RWPE1 (cell line): ENCODE measurements at regions not wholly inside any gene's neighbourhood (a gene's known extent, or its start where the extent isn't known, plus 50 kb on each side); places are given as distances from the start of the nearest gene placed in this dataset.

Experiments used
- CTCF ChIA-PET: fragments of 350-600 bp; sonication (Branson Sonifier 250); formaldehyde crosslinking; extraction: SDS; loops from one replicate; lab custom pipeline; 2021; lab: Yijun Ruan, JAX
- POLR2A ChIA-PET: fragments of 400-600 bp; formaldehyde crosslinking; extraction: SDS; loops from one replicate; lab custom pipeline; 2020; ENCODE audit warnings: antibody characterized with exemption; ENCODE audit not compliant: low non-redundant PET; lab: Yijun Ruan, JAX
- DNase-seq: peaks from one replicate; pipeline ENCODE4 v3.0.0; 2012; ENCODE audit warnings: low spot score
- H3K27ac ChIP-seq: fragments of 450-650 bp; 2 replicates; pipeline ENCODE4 v1.5.1; 2017
- CTCF ChIP-seq: fragments of 450-650 bp; conservative IDR thresholded peaks from 2 replicates; pipeline ENCODE4 v1.5.1; 2017; ENCODE audit warnings: low read depth, mild to moderate bottlenecking

- CTCF ChIA-PET: interaction anchor here (0.6 kb wide), 1 partner anchor 337 kb away, joined by 4 read pairs; no protein-coding TSS in a partner anchor
- no peak overlapping the region for H3K27ac ChIP-seq
- POLR2A ChIA-PET: no interaction called here
- no peak for DNase-seq
- no peak for TF ChIP-seq CTCF
Measured at GRCh38 chr2:9712263-9712662, 81.5 kb upstream of the YWHAQ start.

GRCh38 chr2:9714630-9715214, 83.9 kb upstream of the YWHAQ start:
- TF ChIP-seq CTCF: no peak
- no peak overlapping the region for H3K27ac ChIP-seq
- CTCF ChIA-PET: interaction anchor here (0.7 kb wide), 1 partner anchor 21 kb away, joined by 4 read pairs; no protein-coding TSS in a partner anchor
- no peak for DNase-seq
- POLR2A ChIA-PET: no interaction called here

- ChIA-PET POLR2A (no interaction called here), CTCF (interaction anchor here (0.7 kb wide), 1 partner anchor 21 kb away, joined by 4 read pairs; no protein-coding TSS in a partner anchor)
- H3K27ac ChIP-seq: no peak overlapping the region
- no peak for DNase-seq
- no peak for TF ChIP-seq CTCF
Measured at GRCh38 chr2:9715238-9715637, 84.4 kb upstream of the YWHAQ start.

- no peak for TF ChIP-seq CTCF
- no peak overlapping the region for H3K27ac ChIP-seq
- DNase-seq: no peak
- ChIA-PET POLR2A (no interaction called here), CTCF (no interaction called here)
Measured at GRCh38 chr2:9717886-9718451, 87.2 kb upstream of the YWHAQ start.

GRCh38 chr2:9720352-9721093, 89.7 kb upstream of the YWHAQ start:
- no peak overlapping the region for H3K27ac ChIP-seq
- no peak for TF ChIP-seq CTCF
- ChIA-PET CTCF (no interaction called here), POLR2A (no interaction called here)
- no peak for DNase-seq

GRCh38 chr2:9721344-9721743, 90.5 kb upstream of the YWHAQ start:
- TF ChIP-seq CTCF: no peak
- DNase-seq: no peak
- no peak overlapping the region for H3K27ac ChIP-seq
- POLR2A ChIA-PET: no interaction called here
- CTCF ChIA-PET: no interaction called here
